HCT116 (cell line): ENCODE measurements at regions not wholly inside any gene's neighbourhood (a gene's known extent, or its start where the extent isn't known, plus 50 kb on each side); places are given as distances from the start of the nearest gene placed in this dataset.

Experiments used
- CTCF ChIP-seq, 3 experiments: fragments of 200-600 bp in 1 of 3; sonication (generic) in 1 of 3; IDR thresholded peaks in 2 of 3; conservative IDR thresholded peaks in 1 of 3; 2 replicates each; pipeline ENCODE4 v1.5.1; 2012 to 2017; ENCODE audit warnings: low read depth in 2 of 3, low read length in 2 of 3, antibody characterized with exemption in 1 of 3, borderline replicate concordance in 1 of 3, control low read depth in 1 of 3, mild to moderate bottlenecking in 1 of 3, mixed read lengths in 1 of 3, mixed run types in 1 of 3, moderate library complexity in 1 of 3; ENCODE audit not compliant: insufficient read depth in 1 of 3
- POLR2A ChIP-seq: IDR thresholded peaks from 2 replicates; pipeline ENCODE4 v1.7.0; 2011; ENCODE audit warnings: borderline replicate concordance; ENCODE audit not compliant: insufficient read depth, insufficient read length; ENCODE audit errors: extremely low read depth
- TF ChIP-seq, protein P1 (sequence below): IDR thresholded peaks from 2 replicates; pipeline ENCODE4 v1.6.1; 2012; ENCODE audit warnings: low read depth

- TF ChIP-seq POLR2A (no peak), CTCF (IDR thresholded peaks at IDR 0.05 in 2 of 3, conservative IDR thresholded peaks at IDR 0.05 in 1 of 3; ENCODE audit: borderline replicate concordance in 1 of 3, insufficient read depth in 1 of 3, low read depth in 2 of 3, low read length in 2 of 3) (no peak)
- TF ChIP-seq, protein P1, sequence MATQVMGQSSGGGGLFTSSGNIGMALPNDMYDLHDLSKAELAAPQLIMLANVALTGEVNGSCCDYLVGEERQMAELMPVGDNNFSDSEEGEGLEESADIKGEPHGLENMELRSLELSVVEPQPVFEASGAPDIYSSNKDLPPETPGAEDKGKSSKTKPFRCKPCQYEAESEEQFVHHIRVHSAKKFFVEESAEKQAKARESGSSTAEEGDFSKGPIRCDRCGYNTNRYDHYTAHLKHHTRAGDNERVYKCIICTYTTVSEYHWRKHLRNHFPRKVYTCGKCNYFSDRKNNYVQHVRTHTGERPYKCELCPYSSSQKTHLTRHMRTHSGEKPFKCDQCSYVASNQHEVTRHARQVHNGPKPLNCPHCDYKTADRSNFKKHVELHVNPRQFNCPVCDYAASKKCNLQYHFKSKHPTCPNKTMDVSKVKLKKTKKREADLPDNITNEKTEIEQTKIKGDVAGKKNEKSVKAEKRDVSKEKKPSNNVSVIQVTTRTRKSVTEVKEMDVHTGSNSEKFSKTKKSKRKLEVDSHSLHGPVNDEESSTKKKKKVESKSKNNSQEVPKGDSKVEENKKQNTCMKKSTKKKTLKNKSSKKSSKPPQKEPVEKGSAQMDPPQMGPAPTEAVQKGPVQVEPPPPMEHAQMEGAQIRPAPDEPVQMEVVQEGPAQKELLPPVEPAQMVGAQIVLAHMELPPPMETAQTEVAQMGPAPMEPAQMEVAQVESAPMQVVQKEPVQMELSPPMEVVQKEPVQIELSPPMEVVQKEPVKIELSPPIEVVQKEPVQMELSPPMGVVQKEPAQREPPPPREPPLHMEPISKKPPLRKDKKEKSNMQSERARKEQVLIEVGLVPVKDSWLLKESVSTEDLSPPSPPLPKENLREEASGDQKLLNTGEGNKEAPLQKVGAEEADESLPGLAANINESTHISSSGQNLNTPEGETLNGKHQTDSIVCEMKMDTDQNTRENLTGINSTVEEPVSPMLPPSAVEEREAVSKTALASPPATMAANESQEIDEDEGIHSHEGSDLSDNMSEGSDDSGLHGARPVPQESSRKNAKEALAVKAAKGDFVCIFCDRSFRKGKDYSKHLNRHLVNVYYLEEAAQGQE, result no peak
These were observed 70.1 kb upstream of the MOCS2 start for GRCh38 chr5:53179691-53180090.
